Stimulated activated naive CD8-positive, alpha-beta T cell treated with anti-CD3 and anti-CD28 coated beads, Interleukin-15, amount 100 ng/mL, for 72 hours (primary cell): ENCODE measurements at regions not wholly inside any gene's neighbourhood (a gene's known extent, or its start where the extent isn't known, plus 50 kb on each side); places are given as distances from the start of the nearest gene placed in this dataset.

Experiments used
- ATAC-seq: fragments of 150-1000 bp; cut with Tn5 transposase; 2 replicates; pipeline ENCODE4 v1.10.0; 2021; ENCODE audit warnings: mild to moderate bottlenecking, moderate library complexity
- DNase-seq, 2 donors: peaks; one replicate each; pipeline ENCODE4 v3.0.0; 2021 to 2022
- H3K27ac Mint-ChIP-seq, 2 donors: one replicate each; pipeline ENCODE4 v1.8.0; 2022; ENCODE audit warnings: mild to moderate bottlenecking in 2 of 2, mixed read lengths in 2 of 2, moderate library complexity in 2 of 2
- H3K27me3 Mint-ChIP-seq: one replicate; pipeline ENCODE4 v1.8.0; 2022; ENCODE audit warnings: mixed read lengths
- H3K4me1 Mint-ChIP-seq: one replicate; pipeline ENCODE4 v1.8.0; 2022; ENCODE audit warnings: mild to moderate bottlenecking, mixed read lengths
- H3K4me3 Mint-ChIP-seq, 2 donors: one replicate each; pipeline ENCODE4 v1.8.0; 2022; ENCODE audit warnings: mild to moderate bottlenecking in 2 of 2, mixed read lengths in 2 of 2, moderate library complexity in 1 of 2
- H3K9me3 Mint-ChIP-seq, 2 donors: one replicate each; pipeline ENCODE4 v1.8.0; 2022; ENCODE audit warnings: mixed read lengths in 2 of 2

- DNase-seq (no peak), ATAC-seq (no peak)
- Mint-ChIP-seq H3K27ac (no peak overlapping the region), H3K4me1 (peaks cover 7% of the 10 kb centered on the region), H3K27me3 (peaks cover 24% of the 10 kb centered on the region), H3K9me3 (no peaks in the 10 kb centered on the region), H3K4me3 (no peak overlapping the region)
Observed at GRCh38 chr1:218494449-218494852, 149.3 kb downstream of the TGFB2 start.

- Mint-ChIP-seq H3K4me3 (no peak overlapping the region), H3K27ac (no peak overlapping the region), H3K4me1 (peaks cover 7% of the 10 kb centered on the region), H3K27me3 (peaks cover 36% of the 10 kb centered on the region), H3K9me3 (no peaks in the 10 kb centered on the region)
- no peak for DNase-seq
- ATAC-seq = no peak
Observed at GRCh38 chr1:218495931-218496330, 150.8 kb downstream of the TGFB2 start.

GRCh38 chr1:218496561-218496960 is 151.4 kb downstream of the TGFB2 start:
- ATAC-seq = no peak
- DNase-seq = no peak
- H3K27me3 Mint-ChIP-seq = peaks cover 41% of the 10 kb centered on the region
- peaks cover 7% of the 10 kb centered on the region for H3K4me1 Mint-ChIP-seq
- H3K4me3 Mint-ChIP-seq = no peak overlapping the region
- no peak overlapping the region for H3K27ac Mint-ChIP-seq
- no peaks in the 10 kb centered on the region for H3K9me3 Mint-ChIP-seq

- DNase-seq = no peak
- Mint-ChIP-seq H3K27me3 (peaks cover 32% of the 10 kb centered on the region), H3K9me3 (no peaks in the 10 kb centered on the region), H3K4me1 (peaks cover 7% of the 10 kb centered on the region), H3K4me3 (no peak overlapping the region), H3K27ac (no peak overlapping the region)
- no peak for ATAC-seq
Observed at GRCh38 chr1:218498056-218498938, 153.2 kb downstream of the TGFB2 start.

GRCh38 chr1:218499011-218499691 is 154.0 kb downstream of the TGFB2 start:
- peaks cover 38% of the 10 kb centered on the region for H3K27me3 Mint-ChIP-seq
- ATAC-seq = no peak
- no peak overlapping the region for H3K4me3 Mint-ChIP-seq
- H3K9me3 Mint-ChIP-seq = no peaks in the 10 kb centered on the region
- DNase-seq = no peak
- peaks cover 7% of the 10 kb centered on the region for H3K4me1 Mint-ChIP-seq
- no peak overlapping the region for H3K27ac Mint-ChIP-seq

GRCh38 chr1:218499911-218500310 is 154.8 kb downstream of the TGFB2 start:
- Mint-ChIP-seq H3K9me3 (no peaks in the 10 kb centered on the region), H3K4me3 (no peak overlapping the region), H3K27ac (peak overlapping the region in 1 of 2 donors; percentile 74), H3K27me3 (peaks cover 40% of the 10 kb centered on the region), H3K4me1 (peaks cover 7% of the 10 kb centered on the region)
- DNase-seq (no peak), ATAC-seq (no peak)

- no peak overlapping the region for H3K27ac Mint-ChIP-seq
- H3K27me3 Mint-ChIP-seq = peaks cover 40% of the 10 kb centered on the region
- ATAC-seq (no peak), DNase-seq (no peak)
- H3K4me3 Mint-ChIP-seq = no peak overlapping the region
- H3K9me3 Mint-ChIP-seq = peaks cover 0 to 2% of the 10 kb centered on the region in 2 donors
- peaks cover 7% of the 10 kb centered on the region for H3K4me1 Mint-ChIP-seq
Observed at GRCh38 chr1:218501161-218501560, 156.0 kb downstream of the TGFB2 start.

- no peak overlapping the region for H3K27ac Mint-ChIP-seq
- peaks cover 7% of the 10 kb centered on the region for H3K4me1 Mint-ChIP-seq
- H3K9me3 Mint-ChIP-seq = peaks cover 7 to 14% of the 10 kb centered on the region in 2 donors
- no peak overlapping the region for H3K4me3 Mint-ChIP-seq
- no peak for DNase-seq
- H3K27me3 Mint-ChIP-seq = peaks cover 40% of the 10 kb centered on the region
- ATAC-seq = no peak
Observed at GRCh38 chr1:218502383-218502782, 157.2 kb downstream of the TGFB2 start.

GRCh38 chr1:218503102-218503501 is 158.0 kb downstream of the TGFB2 start:
- DNase-seq (no peak), ATAC-seq (no peak)
- peaks cover 38% of the 10 kb centered on the region for H3K27me3 Mint-ChIP-seq
- H3K4me3 Mint-ChIP-seq = no peak overlapping the region
- peaks cover 7 to 20% of the 10 kb centered on the region in 2 donors for H3K9me3 Mint-ChIP-seq
- H3K27ac Mint-ChIP-seq = no peak overlapping the region
- H3K4me1 Mint-ChIP-seq = peaks cover 7% of the 10 kb centered on the region

- Mint-ChIP-seq H3K9me3 (peaks cover 12 to 24% of the 10 kb centered on the region in 2 donors), H3K4me1 (no peaks in the 10 kb centered on the region), H3K27me3 (peaks cover 13% of the 10 kb centered on the region), H3K27ac (no peak overlapping the region), H3K4me3 (no peak overlapping the region)
- ATAC-seq (no peak), DNase-seq (no peak)
Observed at GRCh38 chr1:218507355-218508002, 162.3 kb downstream of the TGFB2 start.

- Mint-ChIP-seq H3K27ac (no peak overlapping the region), H3K4me3 (no peak overlapping the region), H3K9me3 (peaks cover 12 to 24% of the 10 kb centered on the region in 2 donors), H3K4me1 (no peaks in the 10 kb centered on the region), H3K27me3 (peaks cover 13% of the 10 kb centered on the region)
- DNase-seq (no peak), ATAC-seq (no peak)
Observed at GRCh38 chr1:218510153-218510772, 165.1 kb downstream of the TGFB2 start.

GRCh38 chr1:218513328-218513727 is 168.2 kb downstream of the TGFB2 start:
- Mint-ChIP-seq H3K4me3 (no peak overlapping the region), H3K9me3 (peaks cover 1 to 4% of the 10 kb centered on the region in 2 donors), H3K4me1 (no peaks in the 10 kb centered on the region), H3K27ac (no peak overlapping the region), H3K27me3 (peaks cover 29% of the 10 kb centered on the region)
- ATAC-seq (no peak), DNase-seq (no peak)

GRCh38 chr1:218514689-218515088 is 169.6 kb downstream of the TGFB2 start:
- peaks cover 42% of the 10 kb centered on the region for H3K27me3 Mint-ChIP-seq
- H3K4me1 Mint-ChIP-seq = no peaks in the 10 kb centered on the region
- no peak overlapping the region for H3K27ac Mint-ChIP-seq
- ATAC-seq = no peak
- H3K4me3 Mint-ChIP-seq = no peak overlapping the region
- no peak for DNase-seq
- H3K9me3 Mint-ChIP-seq = peaks cover 0 to 4% of the 10 kb centered on the region in 2 donors

- DNase-seq = no peak
- no peak for ATAC-seq
- peaks cover 52% of the 10 kb centered on the region for H3K27me3 Mint-ChIP-seq
Observed at GRCh38 chr1:218516526-218516925, 171.4 kb downstream of the TGFB2 start.

GRCh38 chr1:218517459-218517858 is 172.3 kb downstream of the TGFB2 start:
- Mint-ChIP-seq H3K27me3 (peaks cover 48% of the 10 kb centered on the region), H3K9me3 (no peaks in the 10 kb centered on the region), H3K4me1 (no peaks in the 10 kb centered on the region), H3K4me3 (no peak overlapping the region), H3K27ac (no peak overlapping the region)
- no peak for ATAC-seq
- no peak for DNase-seq

More at GRCh38 chr1:218516526-218516925, 171.4 kb downstream of the TGFB2 start:
- H3K4me1 Mint-ChIP-seq = no peaks in the 10 kb centered on the region
- no peak overlapping the region for H3K4me3 Mint-ChIP-seq
- H3K27ac Mint-ChIP-seq = no peak overlapping the region
- H3K9me3 Mint-ChIP-seq = peaks cover 0 to 1% of the 10 kb centered on the region in 2 donors
